Smooth muscle cell (in vitro differentiated cells): ENCODE measurements at regions not wholly inside any gene's neighbourhood (a gene's known extent, or its start where the extent isn't known, plus 50 kb on each side); places are given as distances from the start of the nearest gene placed in this dataset.

ENCODE experiments used
- DNase-seq: peaks from one replicate; lab custom pipeline; 2025; ENCODE audit not compliant: unreplicated experiment; lab: John Stamatoyannopoulos, UW
- H2AFZ ChIP-seq: fragments of 200-600 bp; sonication (generic); 2 replicates; pipeline ENCODE4 v1.6.0; 2016; ENCODE audit warnings: antibody characterized with exemption, low read depth, mild to moderate bottlenecking
- H3F3A ChIP-seq: fragments of 200-600 bp; sonication (generic); 2 replicates; pipeline ENCODE4 v1.6.0; 2017; ENCODE audit warnings: antibody characterized with exemption, low read depth
- H3K27ac ChIP-seq: fragments of 200-600 bp; sonication (generic); 2 replicates; pipeline ENCODE4 v1.5.1; 2016; ENCODE audit warnings: low read depth, mild to moderate bottlenecking
- H3K27me3 ChIP-seq: fragments of 200-600 bp; sonication (generic); 2 replicates; pipeline ENCODE4 v1.6.1; 2016; ENCODE audit warnings: low read depth, mild to moderate bottlenecking
- H3K36me3 ChIP-seq: fragments of 200-600 bp; sonication (generic); 2 replicates; pipeline ENCODE4 v1.5.1; 2016; ENCODE audit warnings: low read depth
- H3K4me1 ChIP-seq: fragments of 200-600 bp; sonication (generic); 2 replicates; pipeline ENCODE4 v1.5.1; 2016; ENCODE audit warnings: low read depth
- H3K4me2 ChIP-seq: fragments of 200-600 bp; sonication (generic); 2 replicates; pipeline ENCODE4 v1.6.0; 2016; ENCODE audit warnings: mild to moderate bottlenecking
- H3K4me3 ChIP-seq: fragments of 200-600 bp; sonication (generic); 2 replicates; pipeline ENCODE4 v1.5.1; 2016; ENCODE audit warnings: mild to moderate bottlenecking
- H3K79me2 ChIP-seq: fragments of 200-600 bp; sonication (generic); 2 replicates; pipeline ENCODE4 v1.6.0; 2016; ENCODE audit warnings: low read depth, mild to moderate bottlenecking
- H3K9ac ChIP-seq: fragments of 200-600 bp; sonication (generic); 2 replicates; pipeline ENCODE4 v1.6.0; 2016; ENCODE audit warnings: low read depth
- H3K9me3 ChIP-seq: fragments of 200-600 bp; sonication (generic); replicated peaks from 2 replicates; pipeline ENCODE4 v1.5.1; 2016; ENCODE audit warnings: low read depth
- H4K20me1 ChIP-seq: fragments of 200-600 bp; sonication (generic); 2 replicates; pipeline ENCODE4 v1.6.0; 2016; ENCODE audit warnings: low read depth
- WGBS: methylation state at CpG from one replicate; pipeline ENCODE4 v1.1.7; 2016; ENCODE audit warnings: low lambda C conversion rate; 5-methylcytosine and 5-hydroxymethylcytosine counted together
- TF ChIP-seq, protein P1 (sequence below): fragments of 200-600 bp; sonication (generic); IDR thresholded peaks from 2 replicates; pipeline ENCODE4 v1.5.1; 2017; ENCODE audit warnings: borderline replicate concordance, mild to moderate bottlenecking, antibody characterized with exemption; ENCODE audit not compliant: insufficient read depth, poor library complexity, severe bottlenecking

DNA sequence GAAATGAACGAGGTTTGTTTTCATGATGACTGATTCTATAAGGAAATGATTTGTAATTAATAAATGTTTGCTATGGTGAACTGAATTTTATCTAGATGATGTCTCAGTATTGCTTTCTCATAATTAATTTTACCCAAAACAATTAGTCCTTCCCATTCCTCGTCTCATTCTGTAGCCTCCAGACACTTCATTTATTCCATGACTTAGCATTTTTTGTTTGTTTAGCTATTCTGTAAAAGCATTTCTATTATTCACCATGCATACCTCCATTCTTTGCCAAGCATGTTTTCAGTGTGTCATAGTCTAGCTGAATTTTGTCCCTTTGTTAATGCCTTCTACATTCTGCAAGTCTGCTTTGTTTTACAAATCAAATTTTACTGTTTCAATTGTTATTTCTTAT, 137.4 kb upstream of the RPL10L start:
- Histone ChIP-seq H3K36me3 (no peaks in the 10 kb centered on the region), H3K9ac (no peak overlapping the region), H3K4me3 (no peak overlapping the region), H3K4me1 (no peaks in the 10 kb centered on the region), H3F3A (no peaks in the 10 kb centered on the region), H3K27me3 (no peaks in the 10 kb centered on the region), H2AFZ (no peak overlapping the region), H3K9me3 (no peaks in the 10 kb centered on the region), H3K27ac (no peak overlapping the region), H3K79me2 (no peaks in the 10 kb centered on the region), H3K4me2 (no peak overlapping the region), H4K20me1 (no peaks in the 10 kb centered on the region)
- TF ChIP-seq, protein P1, sequence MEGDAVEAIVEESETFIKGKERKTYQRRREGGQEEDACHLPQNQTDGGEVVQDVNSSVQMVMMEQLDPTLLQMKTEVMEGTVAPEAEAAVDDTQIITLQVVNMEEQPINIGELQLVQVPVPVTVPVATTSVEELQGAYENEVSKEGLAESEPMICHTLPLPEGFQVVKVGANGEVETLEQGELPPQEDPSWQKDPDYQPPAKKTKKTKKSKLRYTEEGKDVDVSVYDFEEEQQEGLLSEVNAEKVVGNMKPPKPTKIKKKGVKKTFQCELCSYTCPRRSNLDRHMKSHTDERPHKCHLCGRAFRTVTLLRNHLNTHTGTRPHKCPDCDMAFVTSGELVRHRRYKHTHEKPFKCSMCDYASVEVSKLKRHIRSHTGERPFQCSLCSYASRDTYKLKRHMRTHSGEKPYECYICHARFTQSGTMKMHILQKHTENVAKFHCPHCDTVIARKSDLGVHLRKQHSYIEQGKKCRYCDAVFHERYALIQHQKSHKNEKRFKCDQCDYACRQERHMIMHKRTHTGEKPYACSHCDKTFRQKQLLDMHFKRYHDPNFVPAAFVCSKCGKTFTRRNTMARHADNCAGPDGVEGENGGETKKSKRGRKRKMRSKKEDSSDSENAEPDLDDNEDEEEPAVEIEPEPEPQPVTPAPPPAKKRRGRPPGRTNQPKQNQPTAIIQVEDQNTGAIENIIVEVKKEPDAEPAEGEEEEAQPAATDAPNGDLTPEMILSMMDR, result no peak
- DNase-seq, result no peak
- WGBS, result 82% methylated on average over 2 of the region's 2 CpGs

DNA sequence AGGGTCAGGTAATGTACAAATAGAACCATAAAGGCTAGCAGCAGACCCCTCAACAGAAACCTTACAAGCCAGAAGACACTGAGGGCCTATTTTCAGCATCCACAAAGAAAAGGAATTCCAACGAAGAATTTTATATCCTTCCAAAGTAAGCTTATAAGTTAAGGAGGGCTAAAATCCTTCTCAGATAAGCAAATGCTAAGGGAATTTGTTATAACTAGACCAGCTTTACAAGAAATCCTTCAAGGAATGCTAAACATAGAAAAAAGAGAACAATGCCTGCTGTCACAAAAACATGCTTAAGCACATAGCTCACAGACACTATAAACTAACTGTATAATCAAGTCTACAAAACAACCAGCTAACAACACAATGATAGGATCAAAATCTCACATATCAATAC, 130.7 kb upstream of the RPL10L start:
- Histone ChIP-seq H3K9me3 (peaks cover 3% of the 10 kb centered on the region), H3F3A (no peaks in the 10 kb centered on the region)

DNA sequence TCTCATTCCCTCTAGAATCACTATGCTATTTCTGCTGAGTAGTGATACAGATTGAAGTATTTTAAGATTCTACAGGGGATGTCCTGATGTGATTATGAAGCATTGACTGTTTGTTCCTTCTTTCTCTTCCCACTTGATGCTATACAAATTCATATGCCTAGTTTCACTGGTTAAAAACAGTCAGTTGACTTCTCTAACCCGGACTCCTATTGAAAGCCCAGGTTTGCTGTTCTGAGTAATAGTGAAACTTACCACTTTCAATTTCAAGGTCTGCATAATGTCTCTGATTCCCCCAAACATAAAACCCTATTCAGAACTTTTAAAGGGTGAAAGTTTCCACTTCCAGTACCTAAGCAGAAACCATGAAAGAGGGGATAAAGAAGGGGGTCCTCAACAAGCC, 117.7 kb upstream of the RPL10L start:
- Histone ChIP-seq H3K9ac (no peak overlapping the region), H3K36me3 (no peaks in the 10 kb centered on the region), H3K9me3 (no peaks in the 10 kb centered on the region), H3K4me3 (no peak overlapping the region), H3K27ac (no peak overlapping the region), H3K4me2 (no peak overlapping the region), H4K20me1 (no peaks in the 10 kb centered on the region), H3K27me3 (no peaks in the 10 kb centered on the region), H3F3A (no peaks in the 10 kb centered on the region), H3K79me2 (no peaks in the 10 kb centered on the region), H3K4me1 (no peaks in the 10 kb centered on the region), H2AFZ (no peak overlapping the region)
- no peak for DNase-seq
- 87% methylated on average over 1 of the region's 1 CpG for WGBS
- TF ChIP-seq, protein P1, result no peak

More for the DNA sequence above, 130.7 kb upstream of the RPL10L start:
- H3K9ac ChIP-seq, result no peak overlapping the region
- no peak overlapping the region for H2AFZ ChIP-seq
- TF ChIP-seq, protein P1, result no peak
- WGBS, result 96% methylated on average over 1 of the region's 1 CpG
- H3K4me2 ChIP-seq, result no peak overlapping the region
- no peaks in the 10 kb centered on the region for H3K4me1 ChIP-seq
- H3K27me3 ChIP-seq, result no peaks in the 10 kb centered on the region
- H3K4me3 ChIP-seq, result no peak overlapping the region
- no peaks in the 10 kb centered on the region for H3K36me3 ChIP-seq
- H3K79me2 ChIP-seq, result no peaks in the 10 kb centered on the region
- DNase-seq, result no peak
- no peaks in the 10 kb centered on the region for H4K20me1 ChIP-seq
- no peak overlapping the region for H3K27ac ChIP-seq

DNA sequence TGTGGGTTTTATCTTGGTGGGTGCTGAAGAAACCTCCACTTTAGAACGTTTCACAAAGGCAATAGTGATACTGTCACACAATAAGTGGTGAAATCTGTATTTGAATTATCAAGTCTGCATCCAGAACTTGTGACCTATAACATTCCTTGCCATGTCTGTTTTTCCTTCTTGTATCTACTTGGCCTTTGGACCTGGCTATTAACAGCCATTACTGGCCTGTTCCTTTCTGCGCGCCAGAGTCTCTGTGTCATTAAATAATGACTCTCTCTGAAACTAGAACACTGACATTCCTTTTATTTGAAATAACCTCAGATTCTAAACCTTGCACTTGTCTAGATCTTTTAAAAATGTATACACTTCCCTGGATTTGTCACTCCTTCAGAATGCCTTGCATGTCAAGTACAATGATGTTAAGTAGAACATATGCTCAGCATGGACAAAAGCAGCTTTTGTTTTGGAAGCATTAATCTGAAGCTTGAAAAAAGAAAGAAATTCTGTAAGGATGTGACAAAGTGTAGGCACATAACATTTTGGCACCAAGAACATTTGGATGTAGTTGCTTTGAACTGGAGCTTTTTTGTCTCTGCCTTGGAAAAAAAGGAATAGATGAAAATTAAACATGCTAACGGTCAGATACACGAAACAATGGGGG, 95.5 kb upstream of the RPL10L start:
- WGBS, result 90% methylated on average over 5 of the region's 5 CpGs
- no peak overlapping the region for H3K4me2 ChIP-seq
- no peak overlapping the region for H2AFZ ChIP-seq
- no peak overlapping the region for H3K4me3 ChIP-seq
- no peaks in the 10 kb centered on the region for H3K9me3 ChIP-seq
- TF ChIP-seq, protein P1, result no peak
- no peaks in the 10 kb centered on the region for H3K4me1 ChIP-seq
- no peak overlapping the region for H3K27ac ChIP-seq
- no peaks in the 10 kb centered on the region for H3F3A ChIP-seq
- DNase-seq, result no peak
- H3K36me3 ChIP-seq, result no peaks in the 10 kb centered on the region
- no peaks in the 10 kb centered on the region for H4K20me1 ChIP-seq
- no peak overlapping the region for H3K9ac ChIP-seq
- H3K79me2 ChIP-seq, result no peaks in the 10 kb centered on the region
- no peaks in the 10 kb centered on the region for H3K27me3 ChIP-seq
